ENCODE measurements at regions not wholly inside any gene's neighbourhood (a gene's known extent, or its start where the extent isn't known, plus 50 kb on each side); places are given as distances from the start of the nearest gene placed in this dataset.

DNA sequence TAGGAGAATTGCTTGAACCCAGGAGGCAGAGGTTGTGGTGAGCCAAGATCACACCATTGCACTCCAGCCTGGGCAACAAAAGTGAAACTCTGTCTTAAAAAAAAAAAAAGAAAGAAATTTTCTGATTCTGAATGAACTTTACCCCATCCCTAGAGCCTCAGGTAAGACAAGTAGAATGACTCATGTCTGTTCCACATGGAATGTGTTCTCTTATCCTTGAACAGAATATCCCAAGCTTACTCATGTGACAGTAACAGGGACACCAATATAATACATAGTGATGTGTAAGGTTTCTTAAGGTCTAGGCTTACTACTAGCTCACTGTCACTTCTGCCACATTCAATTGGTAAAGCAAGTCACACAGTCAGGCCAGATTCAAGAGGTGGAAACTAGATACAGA lies 219.6 kb upstream of the BTBD3 start:
- Histone ChIP-seq H3K9me3 (ENCODE audit: low read length) (peaks cover 16% of the 10 kb centered on the region), H2AFZ (ENCODE audit: low read length) (no peak overlapping the region), H3K27ac (ENCODE audit: extremely low read length, insufficient read depth, low read length) (no peak overlapping the region), H3K4me1 (ENCODE audit: insufficient read depth, low read length) (no peaks in the 10 kb centered on the region; the same call in 1 of the 2 replicates), H3K9ac (ENCODE audit: insufficient read depth, low read depth, low read length) (no peak overlapping the region), H4K20me1 (ENCODE audit: insufficient read depth, low read length) (no peaks in the 10 kb centered on the region), H3K36me3 (replicated peaks in 1 of 2; ENCODE audit: control insufficient read depth in 1 of 2, insufficient read depth in 2 of 2, low read length in 2 of 2) (no peaks in the 10 kb centered on the region), H3K79me2 (ENCODE audit: insufficient read depth, low read length) (no peaks in the 10 kb centered on the region), H3K27me3 (ENCODE audit: control insufficient read depth in 1 of 2, insufficient read depth in 2 of 2, low read length in 2 of 2) (no peaks in the 10 kb centered on the region), H3K4me3 (replicated peaks in 1 of 3; ENCODE audit: insufficient read depth in 1 of 3, low read depth in 2 of 3, low read length in 3 of 3) (no peak overlapping the region), H3K4me2 (ENCODE audit: low read depth, low read length) (no peak overlapping the region)
- no TSS peak for BruUV-seq (replicated peaks)
- DNase-seq (ENCODE audit: low spot score) (no peak), ATAC-seq (no peak), FAIRE-seq (no peak)
- CTCF ChIA-PET (ENCODE audit: low intra/inter-chr PET ratio, low total read pairs): no interaction called here
- TF ChIP-seq EED (CRISPR knock-in tag; IDR thresholded peaks at IDR 0.05) (no peak), ZNF382 (CRISPR knock-in tag; IDR thresholded peaks at IDR 0.05; ENCODE audit: borderline replicate concordance) (no peak)
- in situ Hi-C loops (cut with HindIII; ENCODE audit: extremely low pct_ligation_motif_present, low pct_unique_long_range_greater_than_20kb): no loop called here
- POLR2A ChIA-PET: no interaction called here
- intact Hi-C loops (cut with micrococcal nuclease; ENCODE audit: unreplicated experiment): no loop called here

DNA sequence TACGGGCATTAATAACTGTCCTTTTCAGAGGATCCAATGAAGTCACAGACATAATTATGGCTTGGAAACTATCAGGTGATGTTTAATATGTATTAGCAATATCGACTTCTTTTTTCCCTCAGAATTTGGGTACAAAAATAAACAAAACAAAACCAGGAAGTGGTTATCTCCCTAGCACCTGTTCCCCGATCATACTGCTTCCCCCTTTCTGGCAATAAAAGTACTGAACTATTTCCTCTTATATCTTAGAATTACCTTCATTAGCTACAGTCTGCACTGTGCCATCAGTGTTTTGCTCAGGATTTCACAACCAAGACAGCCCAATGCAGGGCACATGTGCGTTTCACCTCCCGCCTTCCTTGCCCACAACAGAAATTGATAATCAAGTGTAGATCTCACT lies 216.9 kb upstream of the BTBD3 start:
- no peak overlapping the region for H3K27ac ChIP-seq (ENCODE audit: extremely low read length, insufficient read depth, low read length)
- in situ Hi-C loops (cut with HindIII; ENCODE audit: extremely low pct_ligation_motif_present, low pct_unique_long_range_greater_than_20kb): no loop called here
- TF ChIP-seq, protein P1, sequence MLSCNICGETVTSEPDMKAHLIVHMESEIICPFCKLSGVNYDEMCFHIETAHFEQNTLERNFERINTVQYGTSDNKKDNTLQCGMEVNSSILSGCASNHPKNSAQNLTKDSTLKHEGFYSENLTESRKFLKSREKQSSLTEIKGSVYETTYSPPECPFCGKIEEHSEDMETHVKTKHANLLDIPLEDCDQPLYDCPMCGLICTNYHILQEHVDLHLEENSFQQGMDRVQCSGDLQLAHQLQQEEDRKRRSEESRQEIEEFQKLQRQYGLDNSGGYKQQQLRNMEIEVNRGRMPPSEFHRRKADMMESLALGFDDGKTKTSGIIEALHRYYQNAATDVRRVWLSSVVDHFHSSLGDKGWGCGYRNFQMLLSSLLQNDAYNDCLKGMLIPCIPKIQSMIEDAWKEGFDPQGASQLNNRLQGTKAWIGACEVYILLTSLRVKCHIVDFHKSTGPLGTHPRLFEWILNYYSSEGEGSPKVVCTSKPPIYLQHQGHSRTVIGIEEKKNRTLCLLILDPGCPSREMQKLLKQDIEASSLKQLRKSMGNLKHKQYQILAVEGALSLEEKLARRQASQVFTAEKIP (CRISPR knock-in tag; IDR thresholded peaks at IDR 0.05; ENCODE audit: borderline replicate concordance): no peak
- ATAC-seq (no peak), DNase-seq (ENCODE audit: low spot score) (no peak), FAIRE-seq (no peak)
- no peak overlapping the region for H3K9ac ChIP-seq (ENCODE audit: insufficient read depth, low read depth, low read length)
- CTCF ChIA-PET (ENCODE audit: low intra/inter-chr PET ratio, low total read pairs): no interaction called here
- no peak overlapping the region for H3K4me2 ChIP-seq (ENCODE audit: low read depth, low read length)
- no peaks in the 10 kb centered on the region; the same call in 1 of the 2 replicates for H3K4me1 ChIP-seq (ENCODE audit: insufficient read depth, low read length)
- no peaks in the 10 kb centered on the region for H4K20me1 ChIP-seq (ENCODE audit: insufficient read depth, low read length)
- H3K36me3 ChIP-seq (replicated peaks in 1 of 2; ENCODE audit: control insufficient read depth in 1 of 2, insufficient read depth in 2 of 2, low read length in 2 of 2): no peaks in the 10 kb centered on the region
- H3K27me3 ChIP-seq (ENCODE audit: control insufficient read depth in 1 of 2, insufficient read depth in 2 of 2, low read length in 2 of 2): no peaks in the 10 kb centered on the region; a peak in 1 of 5 replicates
- H3K9me3 ChIP-seq (ENCODE audit: low read length): peaks cover 16% of the 10 kb centered on the region
- intact Hi-C loops (cut with micrococcal nuclease; ENCODE audit: unreplicated experiment): no loop called here
- 7% methylated on average over 5 of the region's 5 CpGs for WGBS (ENCODE audit: low lambda C conversion rate)
- POLR2A ChIA-PET: no interaction called here
- no peak overlapping the region for H2AFZ ChIP-seq (ENCODE audit: low read length)
- no peak overlapping the region for H3K4me3 ChIP-seq (replicated peaks in 1 of 3; ENCODE audit: insufficient read depth in 1 of 3, low read depth in 2 of 3, low read length in 3 of 3)
- BruUV-seq (replicated peaks): no TSS peak
- no peaks in the 10 kb centered on the region for H3K79me2 ChIP-seq (ENCODE audit: insufficient read depth, low read length)
